NCI-H748 (cell line): ENCODE measurements at regions not wholly inside any gene's neighbourhood (a gene's known extent, or its start where the extent isn't known, plus 50 kb on each side); places are given as distances from the start of the nearest gene placed in this dataset.
"Not testable (repeated sequence)": the region's sequence is repeated elsewhere in the genome, so short reads cannot be mapped to it uniquely, and the experiment has no call there.

Experiments
- DNase-seq: peaks from one replicate; lab custom pipeline; 2025; ENCODE audit not compliant: unreplicated experiment; lab: John Stamatoyannopoulos, UW

DNA sequence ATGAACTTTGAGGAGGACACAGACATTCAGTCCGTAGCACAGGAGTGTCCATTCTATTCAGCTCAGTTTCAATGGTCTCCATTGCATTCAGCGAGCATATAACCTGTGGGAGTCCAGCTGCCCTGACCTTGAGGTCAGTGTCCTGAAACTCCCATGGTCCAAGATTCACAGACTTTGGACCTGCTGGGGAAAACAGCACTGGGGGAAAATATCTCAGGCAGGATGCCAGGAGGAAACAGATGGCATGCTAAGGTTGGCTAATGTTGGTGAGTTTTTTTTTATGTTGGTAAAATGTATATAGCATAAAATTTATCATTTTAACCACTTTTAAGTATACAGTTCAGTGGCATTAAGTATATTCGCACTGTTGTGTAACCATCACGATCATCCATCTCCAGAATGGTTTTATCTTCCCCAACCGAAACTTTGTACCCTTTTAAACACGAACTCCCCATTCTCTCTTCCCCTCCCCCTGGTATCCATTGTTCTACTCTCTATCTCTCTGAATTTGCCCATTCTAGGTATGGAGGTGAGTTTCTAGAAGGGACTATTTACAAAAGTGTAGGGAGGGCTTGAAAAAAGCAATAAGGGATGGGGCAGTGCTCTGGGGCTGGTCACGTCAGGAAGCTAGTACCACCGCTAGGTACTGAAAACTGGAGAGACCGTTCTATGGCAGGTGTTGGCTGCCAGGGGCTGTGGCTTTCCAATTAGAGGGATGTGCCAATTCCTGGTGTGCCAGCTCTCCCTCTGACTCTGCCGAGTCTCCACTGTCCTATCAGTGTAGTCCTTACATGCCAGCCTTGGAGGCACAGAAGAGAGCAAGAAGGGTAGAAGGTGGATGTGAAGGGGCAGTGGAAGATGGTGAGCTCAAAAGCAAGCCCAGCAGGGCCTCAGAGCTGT lies 85.3 kb downstream of the FOXD2 start:
- peak; percentile 70 for DNase-seq

DNA sequence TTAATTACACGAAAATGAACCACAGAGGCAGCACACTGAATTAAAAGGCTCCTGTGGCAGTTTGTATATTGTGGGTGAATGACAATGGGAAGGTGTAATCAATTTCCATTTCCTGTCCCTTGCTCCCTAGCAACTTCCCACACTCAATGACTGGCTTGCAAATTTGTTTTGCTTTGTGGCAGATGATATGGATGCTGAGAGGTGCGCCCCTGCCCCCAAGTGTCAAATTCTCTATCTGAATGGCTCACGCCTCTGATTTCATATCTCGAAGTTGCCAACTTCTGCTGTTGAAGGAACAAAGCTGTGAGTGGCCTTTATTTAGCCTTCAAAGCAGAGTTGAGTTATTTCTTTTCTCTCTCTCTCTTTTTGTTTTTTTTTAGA lies 86.0 kb downstream of the FOXD2 start:
- DNase-seq = peak; percentile 89

DNA sequence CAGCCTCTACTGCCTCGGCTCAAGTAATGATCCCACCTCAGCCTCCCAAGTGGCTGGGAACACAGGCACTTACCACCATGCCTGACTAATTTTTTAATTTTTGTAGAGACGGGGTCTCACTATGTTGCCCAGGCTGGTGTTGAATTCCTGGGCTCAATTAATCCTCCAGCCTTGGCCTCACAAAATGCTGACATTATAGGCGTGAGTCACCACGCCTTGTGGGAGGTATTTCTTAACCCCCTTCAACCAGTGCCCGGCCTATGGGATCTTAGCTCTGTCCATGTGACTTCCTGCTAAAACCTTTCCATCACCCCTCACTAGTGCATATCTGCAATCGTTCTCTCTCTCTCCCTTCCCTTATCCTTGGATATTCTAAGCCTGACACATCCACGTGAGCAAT lies 86.4 kb downstream of the FOXD2 start:
- DNase-seq = no peak

DNA sequence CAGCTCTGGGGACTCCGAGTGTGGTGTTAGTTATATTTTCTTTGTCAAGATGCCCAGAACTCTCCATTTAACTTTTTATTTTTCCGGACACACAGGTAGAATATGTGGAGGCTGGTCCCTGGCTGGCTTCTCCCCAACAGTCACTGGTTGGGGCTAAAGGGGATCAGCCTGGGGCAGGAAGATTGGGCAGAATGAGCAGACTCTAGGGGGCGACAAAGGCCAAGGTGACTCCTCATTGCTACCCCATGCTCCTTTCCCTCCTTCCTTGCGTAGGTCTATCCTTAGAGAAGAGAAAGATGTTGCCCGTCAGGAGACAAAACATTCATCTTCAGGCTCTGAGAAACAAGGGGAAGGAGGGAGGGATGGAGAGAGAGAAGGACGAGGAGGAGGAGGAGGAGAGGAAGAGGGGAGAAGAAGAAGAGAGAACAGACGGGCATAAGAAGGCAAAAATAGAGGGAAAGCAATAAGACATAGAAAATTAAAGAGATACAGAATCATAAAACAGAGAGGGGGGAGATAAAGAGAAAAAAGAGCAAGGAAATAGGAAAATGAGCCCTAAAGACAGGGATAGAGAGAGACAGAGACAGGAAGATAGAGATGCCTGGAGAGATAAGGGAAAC lies 89.9 kb downstream of the FOXD2 start:
- peak; percentile 63 for DNase-seq

DNA sequence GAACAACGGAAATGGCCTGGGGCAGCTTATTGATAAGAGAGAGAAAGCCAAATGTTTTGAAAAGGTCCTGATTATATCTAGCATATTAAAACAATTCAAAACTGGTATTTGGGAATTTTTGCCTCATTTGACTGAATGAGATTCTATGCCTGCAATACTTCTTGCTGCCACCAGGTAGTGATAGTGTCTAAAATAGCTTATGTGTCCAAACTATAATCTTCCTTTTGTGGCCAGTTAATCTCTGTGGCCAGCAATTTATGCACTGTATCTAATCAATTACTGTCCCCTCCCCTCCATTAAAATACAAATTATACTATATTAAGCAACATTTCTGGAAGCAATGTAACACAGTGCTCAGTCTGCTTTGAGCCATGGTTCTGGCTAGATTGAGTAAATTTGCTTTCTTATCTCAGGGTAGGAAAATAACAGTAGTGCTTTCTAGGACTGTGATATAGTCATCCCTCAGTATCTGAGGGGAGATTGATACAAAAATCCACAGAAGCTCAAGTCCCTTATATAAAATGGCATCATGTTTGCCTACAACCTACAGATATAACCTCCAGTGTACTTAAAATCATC lies 91.8 kb downstream of the FOXD2 start:
- peak; percentile 13 for DNase-seq

DNA sequence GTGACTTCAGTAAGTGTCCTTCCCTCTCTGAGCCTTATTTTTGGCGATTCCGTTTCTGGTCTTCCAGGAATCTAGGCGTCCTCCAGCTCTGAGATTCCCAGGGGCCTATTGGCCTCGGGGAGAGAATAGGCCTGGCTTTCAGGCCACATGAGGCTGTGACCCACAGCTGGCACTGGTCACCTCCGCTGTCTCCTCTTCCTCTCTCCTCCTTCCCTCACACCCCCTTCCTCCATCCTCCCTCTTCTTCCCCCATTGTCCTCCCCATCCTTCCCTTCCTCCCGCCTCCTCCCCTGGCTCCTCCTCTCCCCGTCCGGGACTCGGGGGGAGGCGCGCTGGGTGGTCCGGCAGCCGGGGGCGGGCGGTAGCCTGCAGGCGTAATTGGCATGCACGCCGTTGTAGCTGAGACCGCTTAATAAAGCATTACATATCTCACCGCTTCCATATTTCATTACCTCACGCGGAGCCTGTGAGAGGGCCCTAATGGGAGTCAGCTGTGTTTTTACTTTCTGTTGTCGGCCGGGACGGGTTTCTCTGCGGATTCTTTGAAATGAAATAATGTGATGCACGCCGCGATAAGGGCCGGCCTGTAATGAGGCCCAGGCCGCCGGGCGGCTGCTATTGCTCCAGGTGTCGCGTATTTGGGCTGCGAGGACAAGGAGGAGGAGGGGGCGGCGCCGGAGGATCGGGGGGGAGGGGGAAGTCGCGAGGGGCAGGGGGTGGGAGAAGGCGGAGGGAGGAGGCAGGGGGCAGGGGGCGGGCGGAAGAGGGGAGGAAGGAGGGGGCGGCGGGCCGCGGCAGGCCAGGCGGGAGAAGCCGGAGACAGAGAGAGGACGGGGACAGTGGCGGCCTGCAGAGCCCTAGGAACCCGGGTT lies 95.3 kb downstream of the FOXD2 start:
- peak; percentile 21 for DNase-seq

DNA sequence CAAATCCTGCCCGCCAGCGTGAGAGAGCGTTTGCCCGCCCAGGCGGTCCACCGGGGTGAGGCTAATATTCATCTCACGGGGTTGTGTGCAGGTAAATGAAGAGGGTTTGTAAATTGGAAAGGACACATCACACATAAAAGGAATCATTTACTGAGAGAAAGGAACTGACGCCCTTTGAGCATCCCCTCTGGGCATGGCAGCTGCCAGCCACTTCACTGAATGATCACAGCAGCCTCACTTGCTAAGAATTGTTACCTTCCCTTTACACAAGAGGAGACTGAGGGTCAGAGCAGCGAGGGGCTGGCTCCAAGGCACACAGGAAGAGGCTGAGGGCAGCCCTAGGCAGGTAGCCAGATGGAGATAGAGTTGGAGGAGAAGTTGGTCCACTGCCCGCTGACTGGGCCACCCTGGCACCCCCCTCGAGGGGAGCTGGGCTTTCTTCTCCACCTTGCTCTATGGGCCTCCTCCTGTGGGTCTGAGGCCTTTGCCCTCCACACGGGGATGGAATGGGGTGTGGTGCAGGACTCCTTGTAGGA lies 96.0 kb downstream of the FOXD2 start:
- DNase-seq = peak; percentile 15

DNA sequence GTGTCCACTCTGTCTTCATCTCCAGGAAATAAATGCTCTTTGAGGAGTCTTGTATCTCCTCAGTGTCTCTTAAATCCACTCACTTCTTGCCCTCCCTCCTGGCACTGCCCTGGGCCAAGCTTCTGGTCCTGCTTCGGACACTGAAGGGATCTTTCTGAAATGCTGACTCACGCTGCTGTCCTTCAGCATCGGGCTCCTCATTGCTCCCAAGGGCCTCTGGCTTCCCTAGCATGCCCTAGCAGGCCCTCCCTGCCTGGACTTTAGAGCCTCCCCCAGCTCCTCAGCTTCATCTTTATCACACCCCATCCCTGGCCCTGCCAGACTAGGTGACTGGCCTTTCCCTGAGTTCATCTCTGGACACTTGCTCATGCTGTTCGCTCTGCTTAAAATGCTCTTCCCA lies 96.6 kb downstream of the FOXD2 start:
- DNase-seq = no peak

DNA sequence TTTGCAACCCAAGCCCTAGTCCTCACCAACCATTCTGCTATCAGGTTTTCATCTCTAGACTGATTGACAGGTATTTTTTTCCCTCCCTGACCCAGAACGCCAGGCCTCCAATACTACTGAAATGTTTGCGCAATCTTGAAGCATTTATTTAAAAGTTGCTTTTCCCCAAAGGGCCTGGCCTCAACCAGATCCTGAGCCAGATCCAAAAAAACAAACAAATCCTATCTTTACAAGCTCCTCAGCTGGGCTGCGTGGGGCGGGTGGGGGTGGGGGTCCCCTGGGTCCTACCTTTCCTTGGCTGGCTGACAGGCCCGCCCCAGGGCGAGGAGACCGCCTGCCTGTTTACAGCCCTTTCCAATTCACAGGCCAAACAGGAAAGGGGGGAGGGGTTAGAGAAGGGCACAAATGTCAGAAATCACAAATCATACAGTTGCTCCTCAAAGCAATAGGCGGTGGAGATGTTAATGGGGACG lies 98.8 kb downstream of the FOXD2 start:
- DNase-seq = no peak

DNA sequence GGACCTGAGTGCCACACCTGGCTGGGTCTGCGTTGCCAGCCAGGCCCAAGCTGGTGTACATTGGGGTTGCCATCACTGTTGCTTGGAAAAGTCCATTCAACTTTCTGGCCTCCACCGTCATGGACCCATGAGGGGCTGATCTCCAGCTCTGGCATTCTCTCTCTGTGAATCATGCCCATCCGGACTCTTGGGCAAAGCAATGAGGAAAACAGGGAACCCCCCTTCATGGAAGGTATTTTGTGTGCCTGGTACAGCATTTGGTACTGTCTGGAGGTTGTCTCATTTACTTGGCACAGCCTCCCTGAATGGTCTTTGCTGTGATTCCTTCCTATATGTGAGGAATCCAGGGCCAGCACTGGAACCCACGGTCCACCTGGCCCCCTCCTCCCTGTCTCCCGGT lies 99.4 kb downstream of the FOXD2 start:
- DNase-seq = no peak

DNA sequence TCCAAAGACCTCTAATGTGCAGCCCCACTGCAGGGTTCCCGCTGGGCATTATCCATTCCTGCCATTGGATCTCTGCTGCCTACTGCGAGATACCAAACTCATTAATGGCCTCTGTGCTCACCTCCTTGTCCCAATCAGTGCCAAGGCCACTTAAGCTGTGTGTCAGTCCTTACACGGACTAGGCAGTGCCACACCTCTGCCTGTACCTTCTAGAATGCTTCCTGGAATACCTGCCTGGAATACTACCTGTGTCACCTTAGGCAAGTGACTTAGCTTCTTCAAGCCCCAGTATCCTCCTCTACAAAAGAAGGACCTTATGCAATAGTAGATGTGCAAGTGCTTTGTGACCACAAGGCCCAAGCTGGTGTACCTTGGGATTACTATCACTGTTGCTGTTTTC lies 100.1 kb downstream of the FOXD2 start:
- no peak for DNase-seq

DNA sequence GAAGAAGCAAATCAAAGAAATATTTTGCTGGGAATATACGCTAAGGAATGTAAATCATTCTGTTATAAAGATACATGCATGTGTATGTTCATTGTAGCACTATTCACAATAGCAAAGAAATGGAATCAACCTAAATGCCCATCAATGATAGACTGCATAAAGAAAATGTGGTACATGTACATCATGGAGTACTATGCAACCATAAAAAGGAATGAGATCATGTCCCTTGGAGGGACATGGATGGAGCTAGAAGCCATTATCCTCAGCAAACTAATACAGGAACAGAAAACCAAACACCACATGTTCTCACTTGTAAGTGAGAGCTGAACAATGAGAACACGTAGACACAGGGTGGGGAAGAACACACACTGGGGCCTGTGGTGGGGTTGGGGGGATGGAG lies 100.7 kb downstream of the FOXD2 start:
- not testable (repeated sequence) for DNase-seq

DNA sequence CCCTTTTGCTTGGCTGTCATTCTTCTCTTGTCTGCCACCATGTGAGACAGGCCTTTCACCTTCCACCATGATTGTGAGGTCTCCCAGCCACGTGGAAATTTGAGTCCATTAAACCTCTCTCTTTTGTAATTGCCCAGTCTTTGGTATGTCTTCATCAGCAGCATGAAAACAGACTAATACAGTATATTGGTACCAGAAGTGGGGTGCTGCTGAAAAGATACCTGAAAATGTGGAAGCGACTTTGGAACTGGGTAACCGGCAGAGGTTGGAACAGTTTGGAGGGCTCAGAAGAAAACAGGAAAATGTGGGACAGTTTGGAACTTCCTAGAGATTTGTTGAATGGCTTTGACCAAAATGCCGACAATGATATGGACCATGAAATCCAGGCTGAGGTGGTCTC lies 103.9 kb downstream of the FOXD2 start:
- not testable (repeated sequence) for DNase-seq

DNA sequence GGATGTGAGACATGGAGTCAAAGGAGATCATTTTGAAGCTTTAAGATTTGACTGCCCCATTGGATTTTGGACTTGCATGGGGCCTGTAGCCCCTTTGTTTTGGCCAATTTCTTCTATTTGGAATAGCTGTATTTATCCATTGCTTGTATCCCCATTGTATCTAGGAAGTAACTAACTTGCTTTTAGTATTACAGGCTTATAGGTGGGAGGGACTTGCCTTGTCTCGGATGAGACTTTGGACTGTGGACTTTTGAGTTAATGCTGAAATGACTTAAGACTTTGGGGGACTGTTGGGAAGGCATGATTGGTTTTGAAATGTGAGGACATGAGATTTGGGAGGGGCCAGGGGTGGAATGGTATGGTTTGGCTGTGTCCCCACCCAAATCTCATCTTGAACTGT lies 105.2 kb downstream of the FOXD2 start:
- not testable (repeated sequence) for DNase-seq

DNA sequence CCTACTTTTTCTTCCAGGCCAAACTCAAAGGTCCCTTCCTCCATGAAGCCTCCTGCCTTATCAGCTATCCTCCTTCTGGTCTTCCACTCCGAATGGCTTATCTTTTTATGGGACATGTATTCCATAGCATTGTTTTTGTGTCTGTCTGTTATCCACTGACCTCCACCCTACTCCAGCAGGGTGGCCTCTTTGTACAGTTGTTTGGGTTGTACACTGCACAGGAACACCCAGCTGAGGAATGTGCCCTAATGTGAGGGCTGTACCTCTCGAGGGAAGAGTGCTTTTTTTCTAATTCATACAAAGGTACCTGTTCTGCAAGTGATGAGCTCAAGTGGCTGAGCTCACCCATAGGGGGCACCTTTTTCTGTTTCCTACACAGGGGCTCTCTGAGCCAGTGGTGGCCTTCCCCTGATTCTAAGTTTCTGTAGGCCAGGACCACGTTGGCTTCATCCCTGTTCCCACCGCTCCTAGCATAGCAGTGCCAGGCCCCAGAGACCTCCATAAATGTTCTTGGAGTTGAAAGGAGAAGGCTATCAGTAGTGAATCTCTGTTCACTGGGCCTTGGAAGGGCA lies 108.2 kb downstream of the FOXD2 start:
- peak; percentile 32 for DNase-seq

DNA sequence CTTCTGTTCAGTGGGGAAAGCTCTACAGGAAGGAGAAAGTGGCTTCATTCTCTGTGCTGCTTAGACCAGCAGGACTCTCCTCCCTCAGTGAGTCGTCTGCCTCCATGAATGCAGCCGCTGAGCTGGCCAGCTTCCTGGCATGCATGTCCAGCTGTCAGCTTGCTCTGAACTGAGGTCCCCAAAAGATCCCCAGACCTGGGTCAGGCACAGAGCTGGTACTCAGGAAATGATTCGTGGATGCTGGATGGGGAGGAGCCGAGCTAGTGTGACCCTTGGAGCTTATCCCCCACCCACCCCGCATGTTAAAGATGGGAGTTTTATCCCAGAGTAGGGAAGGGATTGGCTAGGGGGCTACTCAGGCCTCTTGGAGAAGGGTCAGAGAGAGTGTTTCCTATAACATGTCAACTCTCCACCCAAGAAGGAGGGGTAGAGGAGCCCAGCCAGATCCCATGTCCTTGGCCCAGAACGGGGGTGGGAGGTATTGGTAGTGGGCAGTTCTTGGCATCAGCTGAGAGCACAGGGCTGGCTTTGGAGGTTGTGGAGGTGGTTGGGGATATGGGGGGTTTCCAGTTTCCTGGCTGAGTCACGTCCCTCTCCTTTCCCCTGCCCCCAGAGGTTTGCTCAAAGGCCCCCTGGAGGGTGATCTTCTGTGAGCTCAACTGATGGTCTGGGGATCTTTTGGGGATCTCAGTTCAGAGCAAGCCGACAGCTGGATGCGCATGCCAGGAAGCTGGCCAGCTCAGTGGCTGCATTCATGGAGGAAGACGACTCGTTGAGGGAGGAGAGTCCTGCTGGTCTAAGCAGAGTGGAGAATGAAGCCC lies 110.1 kb downstream of the FOXD2 start:
- DNase-seq = no peak

DNA sequence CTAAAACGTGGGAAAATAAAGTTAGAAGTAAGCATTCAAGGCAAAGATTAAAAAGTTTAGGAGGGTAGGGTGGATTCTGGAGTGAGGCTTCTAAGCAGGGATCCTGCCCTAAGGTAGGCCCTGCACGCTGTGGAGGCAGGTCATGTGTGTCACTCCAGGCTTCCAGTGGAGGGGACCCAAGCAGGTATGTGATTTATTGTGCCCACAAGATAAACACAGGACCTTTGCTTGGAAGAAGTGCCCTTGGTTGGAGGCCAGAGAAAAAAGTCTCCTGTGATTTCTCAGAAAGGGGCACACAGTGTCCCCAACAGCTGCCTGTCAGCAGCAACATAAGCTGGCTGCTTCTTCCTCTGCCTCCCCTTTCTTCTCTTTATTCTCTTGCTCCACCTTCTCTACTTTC lies 110.8 kb downstream of the FOXD2 start:
- DNase-seq = no peak

DNA sequence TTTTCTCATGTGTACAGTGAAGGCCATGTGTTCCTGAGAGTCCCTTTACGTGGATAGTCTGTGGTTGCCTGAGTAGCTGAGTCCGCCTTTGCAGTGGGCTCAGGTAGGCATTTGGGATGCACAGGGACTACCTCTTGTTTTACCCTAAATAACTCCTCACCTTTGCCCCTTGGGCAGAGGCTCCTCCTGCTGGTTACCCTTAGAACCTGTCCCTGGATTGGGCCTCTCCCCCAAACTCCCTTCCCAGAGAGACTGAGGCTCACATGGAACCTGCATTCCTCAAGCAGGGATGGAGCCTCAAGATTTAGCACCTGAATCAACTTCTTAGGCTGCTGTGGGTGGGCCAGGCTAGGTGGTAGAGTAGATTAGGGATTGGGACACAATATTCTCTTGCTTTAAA lies 111.7 kb downstream of the FOXD2 start:
- no peak for DNase-seq

DNA sequence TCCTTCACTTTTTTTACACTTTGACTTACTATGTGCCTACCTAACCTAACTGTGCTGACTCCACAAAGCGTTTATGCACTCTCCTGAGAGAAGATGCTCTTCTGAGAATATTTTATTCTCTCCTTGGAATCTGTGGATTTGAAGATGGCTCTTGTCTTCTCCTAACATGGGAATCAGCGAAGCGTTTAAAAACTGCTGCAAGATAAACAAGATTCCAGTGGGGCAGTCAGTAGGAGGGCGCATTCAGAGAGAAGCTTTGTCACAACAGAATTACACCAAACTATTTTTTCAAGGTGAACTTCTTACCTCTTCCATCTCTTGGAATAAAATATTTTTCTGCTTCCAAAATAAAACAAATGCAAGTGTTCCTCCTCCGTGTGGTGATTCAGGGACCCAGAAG lies 113.1 kb downstream of the FOXD2 start:
- no peak for DNase-seq
